Osteoblast (primary cell): ENCODE measurements at regions not wholly inside any gene's neighbourhood (a gene's known extent, or its start where the extent isn't known, plus 50 kb on each side); places are given as distances from the start of the nearest gene placed in this dataset.

ENCODE experiments used
- DNase-seq: peaks from one replicate; pipeline ENCODE4 v3.0.0; 2011; ENCODE audit warnings: low spot score, mixed read lengths; ENCODE audit not compliant: insufficient read length; ENCODE audit errors: missing footprints
- H2AFZ ChIP-seq: 2 replicates; pipeline ENCODE4 v1.6.0; 2011; ENCODE audit warnings: mild to moderate bottlenecking, low read length
- H3K27ac ChIP-seq: 2 replicates; pipeline ENCODE4 v1.5.1; 2011; ENCODE audit warnings: mild to moderate bottlenecking, low read depth, low read length, moderate library complexity
- H3K27me3 ChIP-seq: 2 replicates; pipeline ENCODE4 v1.6.0; 2012; ENCODE audit warnings: mild to moderate bottlenecking, control low read depth, inconsistent platforms, low read length, moderate library complexity; ENCODE audit not compliant: insufficient read depth
- H3K36me3 ChIP-seq: 2 replicates; pipeline ENCODE4 v1.5.1; 2011; ENCODE audit warnings: mild to moderate bottlenecking, low read length, control low read depth, moderate library complexity; ENCODE audit not compliant: insufficient read depth
- H3K4me1 ChIP-seq: 2 replicates; pipeline ENCODE4 v1.5.1; 2011; ENCODE audit warnings: mild to moderate bottlenecking, low read length, control low read depth, moderate library complexity; ENCODE audit not compliant: insufficient read depth
- H3K4me2 ChIP-seq: 2 replicates; pipeline ENCODE4 v1.6.0; 2011; ENCODE audit warnings: mild to moderate bottlenecking, low read length; ENCODE audit not compliant: insufficient read depth
- H3K4me3 ChIP-seq: fragments of 200-600 bp; sonication (generic); 3 replicates; pipeline ENCODE4 v1.5.1; 2012; ENCODE audit warnings: mild to moderate bottlenecking, low read length, inconsistent platforms; ENCODE audit not compliant: insufficient read depth
- H3K79me2 ChIP-seq: 2 replicates; pipeline ENCODE4 v1.6.0; 2012; ENCODE audit warnings: mild to moderate bottlenecking, low read length, control low read depth, inconsistent platforms; ENCODE audit not compliant: insufficient read depth
- H3K9me3 ChIP-seq: 2 replicates; pipeline ENCODE4 v1.5.1; 2011; ENCODE audit warnings: low read depth, low read length, control low read depth
- H4K20me1 ChIP-seq: 2 replicates; pipeline ENCODE4 v1.6.0; 2012; ENCODE audit warnings: mild to moderate bottlenecking, low read length, control low read depth; ENCODE audit not compliant: insufficient read depth
- TF ChIP-seq, protein P1 (sequence below): IDR thresholded peaks from 2 replicates; pipeline ENCODE4 v1.5.1; 2011; ENCODE audit warnings: mild to moderate bottlenecking, low read depth, low read length, moderate library complexity; ENCODE audit errors: extremely low read depth

DNA sequence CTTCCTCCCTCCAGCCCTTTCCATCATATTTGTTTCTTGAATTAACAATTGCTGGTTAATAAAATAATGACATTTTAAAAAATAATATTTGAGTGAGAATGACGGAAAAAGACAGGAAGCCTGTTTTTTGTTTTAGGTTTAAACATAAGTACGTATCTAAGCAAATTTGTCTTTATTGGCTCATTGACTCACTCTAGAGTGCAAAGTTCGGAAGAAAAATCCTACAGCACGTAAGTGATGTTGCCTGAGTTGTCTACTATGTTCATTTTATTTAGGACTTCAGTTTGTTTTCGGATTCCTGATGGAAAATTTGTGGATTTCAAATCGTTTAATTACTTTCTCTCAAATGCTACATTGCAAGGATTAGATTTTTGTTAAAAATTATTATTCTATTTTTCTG, 1435.7 kb upstream of the ADGRB3 start:
- TF ChIP-seq, protein P1, sequence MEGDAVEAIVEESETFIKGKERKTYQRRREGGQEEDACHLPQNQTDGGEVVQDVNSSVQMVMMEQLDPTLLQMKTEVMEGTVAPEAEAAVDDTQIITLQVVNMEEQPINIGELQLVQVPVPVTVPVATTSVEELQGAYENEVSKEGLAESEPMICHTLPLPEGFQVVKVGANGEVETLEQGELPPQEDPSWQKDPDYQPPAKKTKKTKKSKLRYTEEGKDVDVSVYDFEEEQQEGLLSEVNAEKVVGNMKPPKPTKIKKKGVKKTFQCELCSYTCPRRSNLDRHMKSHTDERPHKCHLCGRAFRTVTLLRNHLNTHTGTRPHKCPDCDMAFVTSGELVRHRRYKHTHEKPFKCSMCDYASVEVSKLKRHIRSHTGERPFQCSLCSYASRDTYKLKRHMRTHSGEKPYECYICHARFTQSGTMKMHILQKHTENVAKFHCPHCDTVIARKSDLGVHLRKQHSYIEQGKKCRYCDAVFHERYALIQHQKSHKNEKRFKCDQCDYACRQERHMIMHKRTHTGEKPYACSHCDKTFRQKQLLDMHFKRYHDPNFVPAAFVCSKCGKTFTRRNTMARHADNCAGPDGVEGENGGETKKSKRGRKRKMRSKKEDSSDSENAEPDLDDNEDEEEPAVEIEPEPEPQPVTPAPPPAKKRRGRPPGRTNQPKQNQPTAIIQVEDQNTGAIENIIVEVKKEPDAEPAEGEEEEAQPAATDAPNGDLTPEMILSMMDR, result no peak
- no peak for DNase-seq
- Histone ChIP-seq H3K36me3 (no peaks in the 10 kb centered on the region), H3K4me3 (no peak overlapping the region), H3K9me3 (no peaks in the 10 kb centered on the region), H3K79me2 (no peaks in the 10 kb centered on the region), H4K20me1 (no peaks in the 10 kb centered on the region), H3K4me2 (no peak overlapping the region), H2AFZ (no peak overlapping the region), H3K27ac (no peak overlapping the region), H3K4me1 (no peaks in the 10 kb centered on the region), H3K27me3 (no peaks in the 10 kb centered on the region)

DNA sequence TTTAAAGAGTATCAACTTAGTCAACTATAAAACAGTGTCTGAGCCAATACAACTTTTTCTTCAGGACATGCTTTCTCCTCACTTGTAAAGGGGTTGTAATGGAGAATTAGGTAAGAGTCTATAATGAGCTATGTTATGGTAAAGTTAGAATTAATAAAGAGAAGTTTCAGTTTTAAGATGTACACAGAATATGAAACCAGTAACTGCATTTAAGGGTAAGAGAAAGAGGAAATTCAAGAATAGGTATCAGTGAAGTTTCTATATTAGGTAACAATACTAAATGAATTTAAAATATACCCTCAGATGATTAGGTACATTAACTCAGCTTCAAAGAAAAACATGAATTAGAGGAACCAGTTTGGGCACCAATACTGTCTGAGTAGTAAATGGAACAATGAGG, 1444.3 kb upstream of the ADGRB3 start:
- no peak for DNase-seq
- no peaks in the 10 kb centered on the region for H3K79me2 ChIP-seq
- no peak overlapping the region for H2AFZ ChIP-seq
- H3K27me3 ChIP-seq, result no peaks in the 10 kb centered on the region
- no peak overlapping the region for H3K27ac ChIP-seq
- no peaks in the 10 kb centered on the region for H3K9me3 ChIP-seq
- H3K4me2 ChIP-seq, result no peak overlapping the region
- no peaks in the 10 kb centered on the region for H3K4me1 ChIP-seq
- no peaks in the 10 kb centered on the region for H3K36me3 ChIP-seq
- no peak overlapping the region for H3K4me3 ChIP-seq
- TF ChIP-seq, protein P1, result no peak
- H4K20me1 ChIP-seq, result no peaks in the 10 kb centered on the region

DNA sequence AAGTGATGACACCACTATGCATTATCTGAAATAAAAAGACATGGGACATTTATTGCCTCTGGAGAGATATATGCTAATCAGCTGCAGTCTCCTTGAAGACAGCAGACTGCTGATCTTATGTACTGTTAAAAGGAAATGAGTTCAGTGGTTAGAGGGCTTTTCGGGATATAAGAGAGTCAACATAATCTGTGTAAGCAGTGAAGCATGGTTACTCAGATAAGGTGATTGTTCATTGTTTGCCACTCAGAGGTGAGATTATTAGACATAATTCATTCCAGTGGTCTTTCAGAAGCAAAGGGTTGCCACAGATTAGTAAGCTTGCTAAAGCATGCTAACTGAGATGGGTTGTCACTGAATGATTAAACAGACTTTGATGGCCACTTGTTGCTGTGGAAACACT, 1450.7 kb upstream of the ADGRB3 start:
- H3K9me3 ChIP-seq, result no peaks in the 10 kb centered on the region
- H3K27ac ChIP-seq, result no peak overlapping the region
- H2AFZ ChIP-seq, result no peak overlapping the region
- H4K20me1 ChIP-seq, result no peaks in the 10 kb centered on the region
- no peaks in the 10 kb centered on the region for H3K36me3 ChIP-seq
- no peaks in the 10 kb centered on the region for H3K27me3 ChIP-seq
- no peaks in the 10 kb centered on the region for H3K79me2 ChIP-seq
- TF ChIP-seq, protein P1, result no peak
- H3K4me2 ChIP-seq, result no peak overlapping the region
- no peaks in the 10 kb centered on the region for H3K4me1 ChIP-seq
- H3K4me3 ChIP-seq, result no peak overlapping the region
- no peak for DNase-seq

DNA sequence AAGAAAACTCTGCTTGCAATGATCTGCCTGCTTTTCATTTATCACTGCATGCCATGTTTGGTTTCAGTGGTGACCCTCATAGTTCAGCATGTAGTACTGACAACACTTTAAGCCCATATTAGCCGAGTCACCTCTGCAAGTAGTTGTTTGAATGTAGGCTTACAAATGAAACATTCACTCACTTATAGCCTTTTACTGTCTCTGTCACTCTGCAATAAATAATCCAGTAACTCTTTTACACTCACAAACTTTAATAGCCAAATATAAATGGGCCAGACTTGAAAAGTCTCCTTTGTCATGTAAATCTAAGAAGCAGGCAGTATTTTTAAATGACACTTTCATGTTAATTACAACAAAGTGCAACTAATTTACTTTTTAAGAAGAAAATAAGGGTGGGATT, 1460.0 kb upstream of the ADGRB3 start:
- Histone ChIP-seq H3K27me3 (no peaks in the 10 kb centered on the region), H3K4me1 (no peaks in the 10 kb centered on the region), H3K36me3 (no peaks in the 10 kb centered on the region), H3K9me3 (no peaks in the 10 kb centered on the region), H2AFZ (no peak overlapping the region), H3K79me2 (no peaks in the 10 kb centered on the region), H4K20me1 (no peaks in the 10 kb centered on the region), H3K27ac (no peak overlapping the region), H3K4me2 (no peak overlapping the region), H3K4me3 (no peak overlapping the region)
- no peak for DNase-seq
- TF ChIP-seq, protein P1, result no peak
